ENCODE measurements at regions not wholly inside any gene's neighbourhood (a gene's known extent, or its start where the extent isn't known, plus 50 kb on each side); places are given as distances from the start of the nearest gene placed in this dataset.

DNA sequence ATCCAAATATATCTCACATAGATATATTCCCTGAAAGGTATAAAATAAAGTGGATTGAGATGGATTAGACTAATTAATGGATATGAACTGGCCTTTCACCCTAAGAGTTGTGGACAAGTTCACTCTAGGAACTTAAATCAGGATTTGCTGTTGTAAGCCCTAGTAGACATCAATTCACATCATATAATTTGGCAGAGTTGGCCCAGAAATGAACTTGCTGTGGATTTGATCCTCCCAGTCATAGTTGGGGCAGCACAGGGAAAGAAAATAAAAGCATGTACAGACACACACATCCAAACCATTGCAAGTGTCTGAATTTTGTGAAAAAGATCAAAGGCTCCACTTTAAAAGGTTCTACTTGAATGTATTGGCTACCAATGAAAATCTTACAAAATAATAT, 734.7 kb upstream of the NR2F2 start:
- no peak for TF ChIP-seq CTCF (IDR thresholded peaks at IDR 0.05; ENCODE audit: insufficient read depth, low read length)
- no peak for TF ChIP-seq REST (IDR thresholded peaks at IDR 0.05; ENCODE audit: insufficient replicate concordance, low read depth)
- TF ChIP-seq GABPA (IDR thresholded peaks at IDR 0.05; ENCODE audit: low read depth): no peak
- no peak for TF ChIP-seq POLR2AphosphoS5 (IDR thresholded peaks at IDR 0.05; ENCODE audit: low read depth)
- no peak for TF ChIP-seq SPI1 (IDR thresholded peaks at IDR 0.05; ENCODE audit: borderline replicate concordance, low read depth)
